GM23338 (cell line): ENCODE measurements at regions not wholly inside any gene's neighbourhood (a gene's known extent, or its start where the extent isn't known, plus 50 kb on each side); places are given as distances from the start of the nearest gene placed in this dataset.

Experiments
- ATAC-seq: fragments of 200-7000 bp; cut with Tn5 transposase; 3 replicates; pipeline ENCODE4 v1.9.1; 2020
- DNase-seq: peaks from one replicate; pipeline ENCODE4 v3.0.0-alpha.2; 2015; ENCODE audit warnings: low spot score
- H2AFZ ChIP-seq: fragments of 200-600 bp; sonication (generic); 2 replicates; pipeline ENCODE4 v1.8.0; 2016; ENCODE audit warnings: antibody characterized with exemption, mild to moderate bottlenecking, moderate library complexity
- H3F3A ChIP-seq: fragments of 200-600 bp; sonication (generic); replicated peaks from 2 replicates; pipeline ENCODE4 v1.8.0; 2017; ENCODE audit warnings: antibody characterized with exemption, mixed run types, low read depth
- H3K27ac ChIP-seq: fragments of 200-600 bp; sonication (generic); 2 replicates; pipeline ENCODE4 v1.6.1; 2016; ENCODE audit warnings: low read depth
- H3K27me3 ChIP-seq: fragments of 200-600 bp; sonication (generic); 2 replicates; pipeline ENCODE4 v1.8.0; 2016; ENCODE audit warnings: mild to moderate bottlenecking, mixed run types, moderate library complexity; ENCODE audit not compliant: insufficient read depth
- H3K36me3 ChIP-seq: fragments of 200-600 bp; sonication (generic); 2 replicates; pipeline ENCODE4 v1.8.0; 2016; ENCODE audit warnings: mild to moderate bottlenecking; ENCODE audit not compliant: insufficient read depth
- H3K4me1 ChIP-seq: fragments of 200-600 bp; sonication (generic); 2 replicates; pipeline ENCODE4 v1.8.0; 2016; ENCODE audit warnings: mild to moderate bottlenecking, moderate library complexity; ENCODE audit not compliant: insufficient read depth
- H3K4me2 ChIP-seq: fragments of 200-600 bp; sonication (generic); 2 replicates; pipeline ENCODE4 v1.7.1; 2017; ENCODE audit warnings: mixed run types
- H3K4me3 ChIP-seq: fragments of 200-600 bp; sonication (generic); 2 replicates; pipeline ENCODE4 v1.6.1; 2016; ENCODE audit warnings: mixed run types
- H3K79me2 ChIP-seq: fragments of 200-600 bp; sonication (generic); replicated peaks from 2 replicates; pipeline ENCODE4 v1.8.0; 2017; ENCODE audit warnings: mild to moderate bottlenecking; ENCODE audit not compliant: insufficient read depth
- H3K9me2 ChIP-seq: fragments of 200-600 bp; sonication (generic); 2 replicates; pipeline ENCODE4 v1.8.0; 2017; ENCODE audit not compliant: insufficient read depth
- H4K20me1 ChIP-seq: fragments of 200-600 bp; sonication (generic); replicated peaks from 2 replicates; pipeline ENCODE4 v1.8.0; 2017; ENCODE audit warnings: mild to moderate bottlenecking; ENCODE audit not compliant: insufficient read depth
- H3K27ac Mint-ChIP-seq: 2 replicates; pipeline ENCODE4 v1.8.0; 2020; ENCODE audit warnings: inconsistent platforms, mild to moderate bottlenecking, moderate library complexity, mixed read lengths
- H3K27me3 Mint-ChIP-seq: 3 replicates; pipeline ENCODE4 v1.8.0; 2022; ENCODE audit warnings: low read depth, mild to moderate bottlenecking, moderate library complexity, mixed read lengths, inconsistent platforms; ENCODE audit not compliant: insufficient read depth, poor library complexity
- H3K36me3 Mint-ChIP-seq: 3 replicates; pipeline ENCODE4 v1.8.0; 2021; ENCODE audit warnings: low read depth, mild to moderate bottlenecking, inconsistent platforms, moderate library complexity, mixed read lengths
- H3K4me1 Mint-ChIP-seq: 3 replicates; pipeline ENCODE4 v1.8.0; 2020; ENCODE audit warnings: mild to moderate bottlenecking, inconsistent platforms, mixed read lengths
- H3K4me3 Mint-ChIP-seq: 3 replicates; pipeline ENCODE4 v1.8.0; 2021; ENCODE audit warnings: moderate library complexity, mild to moderate bottlenecking, inconsistent platforms, mixed read lengths
- H3K9me3 Mint-ChIP-seq: 3 replicates; pipeline ENCODE4 v1.8.0; 2020; ENCODE audit warnings: moderate library complexity, mild to moderate bottlenecking, inconsistent platforms, mixed read lengths
- CREB1 ChIP-seq: fragments of 250-450 bp; sonication (Bioruptor Pico); IDR thresholded peaks from 2 replicates; pipeline ENCODE4 v1.5.0; 2020; ENCODE audit warnings: low read depth, mild to moderate bottlenecking, moderate library complexity
- EZH2 ChIP-seq: fragments of 200-600 bp; sonication (generic); IDR thresholded peaks from one replicate; pipeline ENCODE4 v1.8.0; 2017; ENCODE audit warnings: antibody characterized with exemption, mild to moderate bottlenecking, low read depth; ENCODE audit not compliant: unreplicated experiment
- EZH2phosphoT487 ChIP-seq: fragments of 200-600 bp; sonication (generic); IDR thresholded peaks from one replicate; pipeline ENCODE4 v1.8.1; 2018; ENCODE audit warnings: antibody characterized with exemption; ENCODE audit not compliant: unreplicated experiment
- JUNB ChIP-seq: IDR thresholded peaks from one replicate; pipeline ENCODE4 v1.6.1; 2016; ENCODE audit warnings: antibody characterized with exemption; ENCODE audit not compliant: unreplicated experiment
- NANOG ChIP-seq: IDR thresholded peaks from 2 replicates; pipeline ENCODE4 v1.6.1; 2016; ENCODE audit warnings: antibody characterized with exemption, borderline replicate concordance
- STAT1 ChIP-seq: IDR thresholded peaks from one replicate; pipeline ENCODE4 v1.6.1; 2016; ENCODE audit warnings: antibody characterized with exemption; ENCODE audit not compliant: unreplicated experiment
- ZNF114 ChIP-seq: fragments of 250-450 bp; sonication (Bioruptor Pico); IDR thresholded peaks from 2 replicates; pipeline ENCODE4 v1.5.0; 2020; ENCODE audit warnings: mild to moderate bottlenecking, moderate library complexity
- ZNF331 ChIP-seq: fragments of 250-450 bp; sonication (Bioruptor Pico); IDR thresholded peaks from 2 replicates; pipeline ENCODE4 v1.5.0; 2020; ENCODE audit warnings: low read depth, mild to moderate bottlenecking, moderate library complexity
- TF ChIP-seq, protein P1 (sequence below): IDR thresholded peaks from 2 replicates; pipeline ENCODE4 v1.6.1; 2016; ENCODE audit warnings: antibody characterized with exemption
- TF ChIP-seq, protein P2 (sequence below): IDR thresholded peaks from one replicate; pipeline ENCODE4 v1.6.1; 2018; ENCODE audit warnings: antibody characterized with exemption; ENCODE audit not compliant: unreplicated experiment
- TF ChIP-seq, protein P3 (sequence below), 2 experiments: fragments of 200-600 bp in 1 of 2; sonication (generic) in 1 of 2; conservative IDR thresholded peaks; 2 replicates each; pipeline versions ENCODE4 v1.5.1 to v1.6.1; 2016 to 2017; ENCODE audit warnings: antibody characterized with exemption in 2 of 2, low read depth in 2 of 2, mild to moderate bottlenecking in 2 of 2, moderate library complexity in 1 of 2

DNA sequence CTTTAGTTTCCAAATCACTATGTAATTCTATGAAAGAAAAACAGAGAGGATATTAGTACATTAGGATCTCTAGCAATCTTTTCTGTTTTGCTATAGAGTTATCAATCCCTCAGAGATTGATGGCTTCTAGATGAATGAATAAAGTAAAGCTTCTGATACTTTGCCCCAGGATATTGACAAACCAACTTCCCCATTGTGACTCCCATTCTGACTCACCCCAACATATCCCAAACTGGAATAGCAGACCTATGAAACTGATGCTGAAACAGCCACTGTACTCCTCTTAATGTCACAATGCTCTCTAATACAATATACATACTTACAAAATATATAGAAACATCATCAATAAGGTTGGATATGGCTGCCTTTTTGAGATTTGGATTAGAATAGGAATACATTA lies 442.1 kb upstream of the NR5A2 start:
- no peak for ATAC-seq
- no peak overlapping the region for H3K4me3 ChIP-seq
- Mint-ChIP-seq H3K4me3 (no peak overlapping the region), H3K27me3 (no peaks in the 10 kb centered on the region), H3K9me3 (no peaks in the 10 kb centered on the region), H3K36me3 (no peaks in the 10 kb centered on the region), H3K27ac (no peak overlapping the region), H3K4me1 (peaks cover 16% of the 10 kb centered on the region)
- H3K79me2 ChIP-seq, result no peaks in the 10 kb centered on the region
- no peak for DNase-seq
- H3K27ac ChIP-seq, result no peak overlapping the region
- H3F3A ChIP-seq, result no peaks in the 10 kb centered on the region
- peaks cover 14% of the 10 kb centered on the region; the same call in 1 of the 2 replicates for H3K4me1 ChIP-seq
- TF ChIP-seq CREB1 (no peak), NANOG (no peak), ZNF114 (CRISPR knock-in tag) (no peak), JUNB (no peak), EZH2 (no peak), EZH2phosphoT487 (no peak), STAT1 (no peak)
- TF ChIP-seq, protein P1, sequence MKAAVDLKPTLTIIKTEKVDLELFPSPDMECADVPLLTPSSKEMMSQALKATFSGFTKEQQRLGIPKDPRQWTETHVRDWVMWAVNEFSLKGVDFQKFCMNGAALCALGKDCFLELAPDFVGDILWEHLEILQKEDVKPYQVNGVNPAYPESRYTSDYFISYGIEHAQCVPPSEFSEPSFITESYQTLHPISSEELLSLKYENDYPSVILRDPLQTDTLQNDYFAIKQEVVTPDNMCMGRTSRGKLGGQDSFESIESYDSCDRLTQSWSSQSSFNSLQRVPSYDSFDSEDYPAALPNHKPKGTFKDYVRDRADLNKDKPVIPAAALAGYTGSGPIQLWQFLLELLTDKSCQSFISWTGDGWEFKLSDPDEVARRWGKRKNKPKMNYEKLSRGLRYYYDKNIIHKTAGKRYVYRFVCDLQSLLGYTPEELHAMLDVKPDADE, result no peak
- TF ChIP-seq, protein P2, sequence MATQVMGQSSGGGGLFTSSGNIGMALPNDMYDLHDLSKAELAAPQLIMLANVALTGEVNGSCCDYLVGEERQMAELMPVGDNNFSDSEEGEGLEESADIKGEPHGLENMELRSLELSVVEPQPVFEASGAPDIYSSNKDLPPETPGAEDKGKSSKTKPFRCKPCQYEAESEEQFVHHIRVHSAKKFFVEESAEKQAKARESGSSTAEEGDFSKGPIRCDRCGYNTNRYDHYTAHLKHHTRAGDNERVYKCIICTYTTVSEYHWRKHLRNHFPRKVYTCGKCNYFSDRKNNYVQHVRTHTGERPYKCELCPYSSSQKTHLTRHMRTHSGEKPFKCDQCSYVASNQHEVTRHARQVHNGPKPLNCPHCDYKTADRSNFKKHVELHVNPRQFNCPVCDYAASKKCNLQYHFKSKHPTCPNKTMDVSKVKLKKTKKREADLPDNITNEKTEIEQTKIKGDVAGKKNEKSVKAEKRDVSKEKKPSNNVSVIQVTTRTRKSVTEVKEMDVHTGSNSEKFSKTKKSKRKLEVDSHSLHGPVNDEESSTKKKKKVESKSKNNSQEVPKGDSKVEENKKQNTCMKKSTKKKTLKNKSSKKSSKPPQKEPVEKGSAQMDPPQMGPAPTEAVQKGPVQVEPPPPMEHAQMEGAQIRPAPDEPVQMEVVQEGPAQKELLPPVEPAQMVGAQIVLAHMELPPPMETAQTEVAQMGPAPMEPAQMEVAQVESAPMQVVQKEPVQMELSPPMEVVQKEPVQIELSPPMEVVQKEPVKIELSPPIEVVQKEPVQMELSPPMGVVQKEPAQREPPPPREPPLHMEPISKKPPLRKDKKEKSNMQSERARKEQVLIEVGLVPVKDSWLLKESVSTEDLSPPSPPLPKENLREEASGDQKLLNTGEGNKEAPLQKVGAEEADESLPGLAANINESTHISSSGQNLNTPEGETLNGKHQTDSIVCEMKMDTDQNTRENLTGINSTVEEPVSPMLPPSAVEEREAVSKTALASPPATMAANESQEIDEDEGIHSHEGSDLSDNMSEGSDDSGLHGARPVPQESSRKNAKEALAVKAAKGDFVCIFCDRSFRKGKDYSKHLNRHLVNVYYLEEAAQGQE, result no peak
- TF ChIP-seq, protein P3, sequence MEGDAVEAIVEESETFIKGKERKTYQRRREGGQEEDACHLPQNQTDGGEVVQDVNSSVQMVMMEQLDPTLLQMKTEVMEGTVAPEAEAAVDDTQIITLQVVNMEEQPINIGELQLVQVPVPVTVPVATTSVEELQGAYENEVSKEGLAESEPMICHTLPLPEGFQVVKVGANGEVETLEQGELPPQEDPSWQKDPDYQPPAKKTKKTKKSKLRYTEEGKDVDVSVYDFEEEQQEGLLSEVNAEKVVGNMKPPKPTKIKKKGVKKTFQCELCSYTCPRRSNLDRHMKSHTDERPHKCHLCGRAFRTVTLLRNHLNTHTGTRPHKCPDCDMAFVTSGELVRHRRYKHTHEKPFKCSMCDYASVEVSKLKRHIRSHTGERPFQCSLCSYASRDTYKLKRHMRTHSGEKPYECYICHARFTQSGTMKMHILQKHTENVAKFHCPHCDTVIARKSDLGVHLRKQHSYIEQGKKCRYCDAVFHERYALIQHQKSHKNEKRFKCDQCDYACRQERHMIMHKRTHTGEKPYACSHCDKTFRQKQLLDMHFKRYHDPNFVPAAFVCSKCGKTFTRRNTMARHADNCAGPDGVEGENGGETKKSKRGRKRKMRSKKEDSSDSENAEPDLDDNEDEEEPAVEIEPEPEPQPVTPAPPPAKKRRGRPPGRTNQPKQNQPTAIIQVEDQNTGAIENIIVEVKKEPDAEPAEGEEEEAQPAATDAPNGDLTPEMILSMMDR (conservative IDR thresholded peaks at IDR 0.05; ENCODE audit: low read depth in 2 of 2), result no peak
- H4K20me1 ChIP-seq, result no peaks in the 10 kb centered on the region
- H3K27me3 ChIP-seq, result no peaks in the 10 kb centered on the region
- no peak overlapping the region for H3K4me2 ChIP-seq
- no peak overlapping the region for H2AFZ ChIP-seq
- no peaks in the 10 kb centered on the region for H3K9me2 ChIP-seq
- no peaks in the 10 kb centered on the region for H3K36me3 ChIP-seq

DNA sequence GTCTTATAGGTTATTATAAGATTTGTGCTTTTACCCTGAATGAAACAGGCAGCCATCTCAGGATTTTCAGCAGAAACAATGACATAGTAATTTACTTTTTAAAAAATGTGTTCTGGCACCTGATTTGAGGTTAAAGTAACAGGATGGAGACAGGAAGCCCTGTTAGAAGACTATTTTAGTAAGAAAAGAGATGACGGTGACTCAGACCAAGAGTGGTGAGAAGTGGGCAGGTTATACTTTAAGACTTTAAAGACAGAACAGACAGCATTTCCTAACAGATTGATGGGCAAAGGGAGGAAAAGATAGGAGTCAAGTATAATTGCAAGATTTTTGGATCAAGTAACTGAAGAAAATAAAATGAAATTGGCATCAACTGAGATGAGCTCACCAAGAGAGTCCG lies 436.8 kb upstream of the NR5A2 start:
- no peak for ATAC-seq
- H3K36me3 Mint-ChIP-seq, result no peaks in the 10 kb centered on the region
- TF ChIP-seq ZNF331, result no peak
- TF ChIP-seq, protein P1, result no peak

More for the DNA sequence above, 436.8 kb upstream of the NR5A2 start:
- 0 out of 2 replicates have a peak, but pooled peaks cover 3% of the 10 kb centered on the region for H3K9me2 ChIP-seq
- H3K27ac ChIP-seq, result no peak overlapping the region
- no peaks in the 10 kb centered on the region for H3F3A ChIP-seq
- no peaks in the 10 kb centered on the region for H3K27me3 ChIP-seq
- H3K4me2 ChIP-seq, result no peak overlapping the region
- H3K27ac Mint-ChIP-seq, result no peak overlapping the region
- no peaks in the 10 kb centered on the region for H3K79me2 ChIP-seq
- H3K9me3 Mint-ChIP-seq, result no peaks in the 10 kb centered on the region
- no peak overlapping the region for H2AFZ ChIP-seq
- no peaks in the 10 kb centered on the region for H3K4me1 ChIP-seq
- no peak overlapping the region for H3K4me3 ChIP-seq
- peaks cover 8% of the 10 kb centered on the region; the same call in 2 of the 3 replicates for H3K4me1 Mint-ChIP-seq
- H4K20me1 ChIP-seq, result no peaks in the 10 kb centered on the region
- H3K4me3 Mint-ChIP-seq, result no peak overlapping the region
- no peaks in the 10 kb centered on the region for H3K36me3 ChIP-seq
- H3K27me3 Mint-ChIP-seq, result no peaks in the 10 kb centered on the region
- no peak for DNase-seq
